GM19467 (cell line): ENCODE measurements at regions not wholly inside any gene's neighbourhood (a gene's known extent, or its start where the extent isn't known, plus 50 kb on each side); places are given as distances from the start of the nearest gene placed in this dataset.
A peak's percentile ranks its signal among the peaks of the same experiment; 100 is the strongest.

Source experiments
- ATAC-seq: cut with Tn5 transposase; IDR thresholded peaks from one replicate; pipeline ENCODE4 v1.9.1; 2021; ENCODE audit warnings: mild to moderate bottlenecking, moderate library complexity; ENCODE audit not compliant: unreplicated experiment

- no peak for ATAC-seq
These were observed 136.2 kb downstream of the ERMARD start for GRCh38 chr6:169887529-169888140.

GRCh38 chr6:169886631-169887227, 135.3 kb downstream of the ERMARD start:
- no peak for ATAC-seq

- no peak for ATAC-seq
These were observed 134.4 kb downstream of the ERMARD start for GRCh38 chr6:169885831-169886230.

DNA sequence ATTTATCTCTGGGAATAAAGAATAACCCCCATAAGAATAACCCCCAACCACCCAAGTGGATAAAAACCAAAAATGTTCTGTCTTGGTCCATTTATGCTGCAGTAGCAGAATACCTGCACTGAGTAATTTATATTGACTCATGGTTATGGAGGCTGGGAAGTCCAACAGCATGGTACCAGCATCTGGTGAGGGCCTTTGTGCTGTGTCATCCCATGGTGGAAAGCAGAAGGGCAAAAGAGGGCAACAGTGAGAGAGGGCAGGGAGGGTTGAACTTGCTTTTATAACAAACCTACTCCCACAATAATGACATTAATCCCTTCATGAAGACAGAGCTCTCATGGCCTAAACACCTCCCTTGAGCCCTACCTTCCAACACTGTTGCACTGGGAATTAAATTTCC, 133.7 kb downstream of the ERMARD start:
- ATAC-seq = no peak

DNA sequence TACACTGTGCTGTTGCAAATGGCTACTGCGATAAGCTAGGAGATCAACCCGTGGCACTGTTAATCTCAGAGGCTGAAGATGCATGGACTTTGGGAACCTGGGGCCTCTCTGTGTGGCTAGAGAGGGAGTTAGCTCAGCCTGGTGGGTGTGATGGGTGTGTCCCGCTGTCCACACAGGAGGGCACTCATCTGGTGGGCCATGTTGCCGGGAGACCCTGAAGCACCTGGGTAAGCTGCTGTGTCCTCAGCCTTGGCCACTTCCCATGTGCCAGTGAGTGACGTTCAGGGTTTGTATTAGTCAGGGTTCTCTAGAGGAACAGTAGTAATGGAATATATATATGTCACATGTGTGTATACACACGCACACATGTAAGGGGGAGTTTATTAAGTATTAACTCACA, 132.7 kb downstream of the ERMARD start:
- ATAC-seq = no peak

- ATAC-seq = no peak
These were observed 131.9 kb downstream of the ERMARD start for GRCh38 chr6:169883316-169883715.

- ATAC-seq = no peak
These were observed 130.6 kb downstream of the ERMARD start for GRCh38 chr6:169881976-169882375.

GRCh38 chr6:169881398-169881797, 130.0 kb downstream of the ERMARD start:
- ATAC-seq = no peak

GRCh38 chr6:169880516-169880915, 129.1 kb downstream of the ERMARD start:
- ATAC-seq = no peak

DNA sequence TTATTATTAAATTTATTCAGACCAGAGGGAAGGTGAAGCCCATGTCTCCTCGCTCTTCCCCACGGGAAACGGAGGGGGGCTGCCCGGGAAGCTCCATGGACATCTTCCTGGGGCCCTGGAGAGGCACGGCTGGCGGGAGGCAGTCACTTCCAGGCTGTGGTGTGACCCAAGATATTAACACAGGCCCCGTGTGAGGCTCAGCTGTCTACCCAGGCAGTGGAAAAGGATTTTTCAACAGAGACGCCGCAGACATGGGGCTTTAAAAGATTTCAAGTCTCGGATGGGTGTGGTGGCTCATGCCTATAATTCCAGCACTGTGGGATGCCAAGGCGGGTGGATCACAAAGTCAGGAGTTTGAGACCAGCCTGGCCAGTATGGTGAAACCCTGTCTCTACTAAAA, 117.9 kb downstream of the ERMARD start:
- no peak for ATAC-seq

DNA sequence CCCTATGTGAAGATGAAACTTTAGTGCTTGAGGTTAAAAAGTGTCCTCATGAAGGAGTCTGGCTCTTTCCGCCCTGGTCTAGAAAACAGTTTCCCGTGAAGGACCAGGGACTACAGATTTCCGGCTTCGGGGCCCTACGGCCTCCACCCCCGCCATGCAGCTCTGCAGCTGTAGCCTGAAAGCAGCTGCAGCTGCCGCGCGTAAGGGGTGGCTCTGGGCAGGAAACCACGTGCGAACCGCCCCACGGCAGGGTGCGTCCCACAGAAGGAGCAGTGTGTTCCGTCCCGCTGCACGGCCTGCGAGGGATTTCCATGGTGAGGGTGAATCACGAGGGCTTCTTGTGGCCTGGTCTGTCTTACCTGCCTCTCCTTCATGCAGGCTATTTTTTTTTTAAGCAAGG, 117.0 kb downstream of the ERMARD start:
- ATAC-seq = peak; percentile 73

DNA sequence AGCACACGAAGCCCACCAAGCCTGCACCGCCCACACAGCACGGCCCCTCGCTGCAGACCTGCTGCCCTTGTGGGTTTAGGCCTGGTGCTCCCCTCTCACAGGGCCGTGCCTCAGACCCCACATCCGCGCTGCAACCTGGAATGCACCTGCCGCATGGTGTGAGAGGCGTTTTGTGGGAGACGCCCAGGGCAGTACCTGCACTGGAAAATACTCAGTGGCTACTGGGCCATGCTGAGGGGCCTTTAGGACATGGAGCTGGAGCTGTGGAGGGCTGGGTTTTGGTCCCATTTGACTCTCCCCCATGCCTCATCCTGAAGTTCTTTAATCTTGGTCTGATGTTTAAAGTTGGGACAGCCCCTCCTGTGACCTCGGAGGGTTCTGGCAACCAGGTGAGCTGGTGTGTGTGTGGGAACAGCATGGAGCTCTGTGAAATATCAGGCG, 116.3 kb downstream of the ERMARD start:
- peak; percentile 16 for ATAC-seq

DNA sequence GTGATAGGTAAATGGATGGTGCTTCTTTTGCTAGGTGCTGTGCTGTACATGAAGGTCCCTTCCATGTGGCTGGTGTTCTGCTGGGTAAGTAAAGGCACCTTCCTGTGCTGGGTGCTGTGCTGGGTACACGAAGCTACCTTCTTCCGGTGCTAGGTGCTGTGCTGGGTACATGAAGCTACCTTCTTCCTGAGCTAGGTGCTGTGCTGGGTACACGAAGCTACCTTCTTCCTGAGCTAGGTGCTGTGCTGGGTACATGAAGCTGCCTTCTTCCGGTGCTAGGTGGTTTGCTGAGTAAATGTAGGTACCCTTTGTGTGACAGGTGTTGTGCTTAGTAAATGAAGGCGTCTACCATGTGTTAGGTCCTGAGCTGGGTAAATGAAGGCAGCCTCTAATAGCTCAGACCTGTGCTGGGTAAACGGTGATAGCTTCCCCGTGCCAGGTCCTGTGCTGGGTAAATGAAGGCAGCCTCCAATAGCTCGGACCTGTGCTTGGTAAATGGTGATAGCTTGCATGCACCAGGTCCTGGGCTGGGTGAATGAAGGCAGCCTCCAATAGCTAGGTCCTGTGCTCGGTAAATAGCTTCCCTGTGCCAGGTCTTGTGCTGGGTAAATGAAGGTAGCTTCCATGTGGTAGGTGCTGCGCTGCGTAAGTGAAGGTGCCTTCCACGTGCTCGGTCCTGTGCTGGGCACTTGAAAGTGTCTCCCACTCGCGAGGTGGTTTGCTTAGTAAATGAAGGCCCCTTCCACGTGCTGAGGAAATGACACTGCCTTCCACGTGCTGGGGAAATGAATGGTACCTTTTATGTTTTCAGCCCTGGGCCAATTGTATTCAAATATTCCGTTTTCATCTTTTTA, 115.5 kb downstream of the ERMARD start:
- ATAC-seq = no peak

GRCh38 chr6:169866140-169866534, 114.7 kb downstream of the ERMARD start:
- no peak for ATAC-seq

GRCh38 chr6:169865346-169866139, 114.1 kb downstream of the ERMARD start:
- ATAC-seq = no peak

DNA sequence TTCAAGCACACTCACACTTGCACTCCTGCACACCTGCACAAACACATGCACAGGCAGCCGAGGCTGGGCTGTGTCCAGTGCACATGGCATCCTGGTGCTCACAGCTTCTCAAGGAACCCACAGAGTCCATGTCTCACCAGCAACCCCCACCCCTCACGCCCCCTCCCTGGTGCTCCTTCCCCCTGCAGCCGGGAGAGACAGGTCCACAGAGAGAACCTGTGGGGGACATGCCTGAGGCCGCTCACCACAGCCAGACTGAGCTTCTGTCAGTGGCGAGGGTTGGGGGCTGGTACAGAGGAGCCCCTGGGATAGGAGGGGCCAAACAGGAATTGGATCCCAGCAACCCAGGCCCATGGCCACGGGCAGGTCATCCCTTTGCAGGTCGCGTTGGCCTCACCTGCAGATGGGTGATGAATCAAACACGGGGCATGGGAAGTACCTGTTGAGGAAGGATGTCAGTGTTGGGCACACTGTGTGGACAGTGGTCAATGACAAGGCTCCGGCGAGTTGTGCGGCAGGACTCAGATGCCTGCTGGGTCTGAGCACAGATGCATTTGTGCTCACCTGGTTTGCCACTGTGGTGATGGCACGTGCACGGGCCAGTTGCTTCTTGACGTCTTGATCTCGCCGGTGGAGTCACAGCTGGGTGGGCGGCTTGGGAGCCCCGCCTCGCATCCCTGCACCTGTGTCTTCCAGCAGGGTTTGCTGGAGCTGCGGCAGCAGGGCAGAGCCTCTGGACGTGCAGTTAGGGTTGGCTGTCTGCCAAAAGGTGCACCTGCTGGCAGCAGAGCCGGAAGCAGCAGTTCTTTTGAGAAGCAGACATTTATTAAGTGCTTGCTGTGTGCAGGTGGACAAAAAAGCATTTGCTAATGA, 113.0 kb downstream of the ERMARD start:
- no peak for ATAC-seq

DNA sequence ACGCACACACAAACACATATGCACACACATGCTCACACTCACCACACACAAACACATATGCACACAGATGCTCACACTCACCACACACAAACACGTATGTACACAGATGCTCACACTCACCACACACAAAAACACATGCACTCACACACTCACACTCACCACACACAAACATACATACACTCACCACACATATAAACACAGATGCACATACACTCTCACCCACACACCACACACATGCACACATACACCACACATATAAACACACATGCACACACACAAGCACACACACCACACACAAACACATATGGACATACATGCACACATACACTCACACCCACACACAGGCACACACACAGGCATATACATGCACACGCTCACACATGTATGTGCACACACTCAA, 112.3 kb downstream of the ERMARD start:
- ATAC-seq = no peak

DNA sequence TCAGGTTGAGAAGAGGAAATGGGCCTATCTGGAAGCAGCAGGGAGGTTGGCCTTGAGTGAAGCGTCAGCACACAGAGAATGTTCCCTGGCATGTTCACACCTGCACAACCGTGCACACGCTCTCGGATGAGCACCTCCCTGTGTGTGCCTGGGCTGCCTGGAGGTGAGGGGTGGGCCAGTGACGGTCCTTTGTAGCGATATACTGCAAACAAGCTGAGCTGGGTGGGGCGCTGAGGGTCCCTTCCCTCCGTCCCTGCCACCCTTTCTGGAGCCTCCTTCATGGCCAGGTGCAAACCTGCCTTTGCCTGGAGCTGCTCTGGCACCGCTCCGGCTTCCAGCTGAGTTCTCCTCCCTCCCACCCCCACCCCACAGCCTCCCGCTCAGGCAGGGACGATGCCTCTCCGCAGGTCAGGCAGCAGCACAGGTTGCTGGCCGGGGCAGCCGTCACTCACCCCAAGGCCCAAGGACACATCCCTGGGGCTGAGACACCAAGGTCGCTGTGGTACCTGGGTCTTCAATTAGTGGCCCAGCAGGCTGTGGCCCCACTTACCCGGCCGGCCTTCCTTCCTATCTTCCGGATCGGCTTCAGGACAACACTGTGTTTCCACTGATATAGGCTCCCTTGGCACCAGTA, 111.6 kb downstream of the ERMARD start:
- no peak for ATAC-seq

DNA sequence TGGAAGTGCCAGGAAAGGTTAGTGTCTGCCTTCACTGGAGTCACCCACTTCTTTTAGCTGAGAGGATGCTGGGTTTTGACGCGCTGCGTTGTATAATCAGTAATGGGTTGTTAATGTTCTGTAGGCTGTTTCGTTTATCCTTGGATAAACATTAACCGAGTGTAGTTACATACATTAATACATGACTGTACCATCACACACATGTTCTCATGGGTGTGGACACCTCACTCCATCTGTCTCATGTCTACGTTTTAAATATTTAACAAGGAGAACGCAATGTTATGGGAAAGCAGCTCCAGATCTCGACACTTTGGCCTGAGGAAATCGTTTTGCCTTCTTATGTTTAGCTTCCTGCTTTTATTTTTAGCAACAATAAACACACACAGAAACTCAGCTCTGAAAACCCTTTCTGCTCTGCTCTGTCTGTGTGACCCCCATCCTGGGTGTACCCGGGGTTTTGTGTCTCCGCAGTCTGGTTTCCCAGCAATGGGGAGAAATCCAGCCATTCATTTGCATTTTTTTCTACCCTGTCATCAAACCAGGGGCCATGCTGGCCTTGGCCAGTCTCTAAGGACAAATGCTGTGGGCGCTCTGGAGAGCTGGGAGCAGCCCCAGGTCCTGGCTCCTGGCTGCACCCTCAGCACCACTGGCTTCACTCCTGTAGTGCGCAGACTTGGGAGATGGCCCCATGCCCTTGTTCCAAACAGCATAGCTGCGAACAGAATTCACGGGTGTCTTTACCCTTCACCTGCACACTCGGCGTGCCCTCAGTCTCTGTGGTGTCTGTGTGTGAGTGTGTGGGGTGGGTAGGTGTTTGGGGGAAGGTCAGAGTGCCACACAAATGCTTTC, 110.8 kb downstream of the ERMARD start:
- ATAC-seq = no peak
